ENCODE measurements at regions not wholly inside any gene's neighbourhood (a gene's known extent, or its start where the extent isn't known, plus 50 kb on each side); places are given as distances from the start of the nearest gene placed in this dataset.

- Histone ChIP-seq H3K18ac (ENCODE audit: low read depth, low read length) (no peak overlapping the region), H2AFZ (replicated peaks; ENCODE audit: low read length, poor library complexity) (no peak overlapping the region), H2BK15ac (ENCODE audit: low read depth, low read length) (no peak overlapping the region), H3K9me3 (ENCODE audit: control insufficient read depth, insufficient read depth, low read length) (no peaks in the 10 kb centered on the region), H3K14ac (replicated peaks; ENCODE audit: low read depth, low read length) (no peak overlapping the region), H3K4me2 (ENCODE audit: low read depth, low read length) (no peak overlapping the region), H3K4me3 (ENCODE audit: insufficient read depth, low read depth, low read length) (no peak overlapping the region), H4K8ac (ENCODE audit: low read depth in 2 of 2, low read length in 2 of 2) (no peak overlapping the region), H3K56ac (ENCODE audit: extremely low read depth, insufficient read depth, low read length) (no peak overlapping the region), H2BK5ac (ENCODE audit: low read depth, low read length, poor library complexity, severe bottlenecking) (no peak overlapping the region), H2BK20ac (ENCODE audit: low read depth, low read length) (no peak overlapping the region), H2AK9ac (replicated peaks; ENCODE audit: low read depth, low read length, poor library complexity) (no peak overlapping the region), H3K9me1 (ENCODE audit: insufficient read depth, low read length) (no peaks in the 10 kb centered on the region), H3K27me3 (ENCODE audit: control insufficient read depth, insufficient read depth, low read length) (no peaks in the 10 kb centered on the region), H4K20me1 (ENCODE audit: insufficient read depth, low read length) (no peaks in the 10 kb centered on the region), H3K23ac (ENCODE audit: low read depth, low read length) (no peak overlapping the region), H2AK5ac (ENCODE audit: low read depth, low read length) (no peak overlapping the region), H3K36me3 (ENCODE audit: control insufficient read depth, insufficient read depth, low read length) (no peaks in the 10 kb centered on the region; the same call in 1 of the 2 replicates), H3K4ac (ENCODE audit: low read depth, low read length) (no peak overlapping the region), H2BK120ac (ENCODE audit: low read depth, low read length) (no peak overlapping the region), H3K27ac (ENCODE audit: insufficient read depth, low read length) (no peak overlapping the region), H4K91ac (ENCODE audit: insufficient read depth, low read depth, low read length) (no peak overlapping the region), H4K5ac (ENCODE audit: low read depth, low read length) (no peak overlapping the region), H3K4me1 (ENCODE audit: control insufficient read depth, insufficient read depth, low read length) (no peaks in the 10 kb centered on the region), H3K79me1 (ENCODE audit: low read depth in 1 of 2, low read length in 2 of 2) (no peaks in the 10 kb centered on the region), H3K9ac (ENCODE audit: low read depth, low read length) (no peak overlapping the region)
- POLR2A ChIA-PET (ENCODE audit: unreplicated experiment) = no interaction called here
- no peak for ATAC-seq (ENCODE audit: low read depth)
- TF ChIP-seq CTCF (conservative IDR thresholded peaks at IDR 0.05; ENCODE audit: low read depth, low read length) = no peak
- no peak for TF ChIP-seq POLR2A (IDR thresholded peaks at IDR 0.05; ENCODE audit: low read depth, low read length)
- TF ChIP-seq RCOR1 (IDR thresholded peaks at IDR 0.05; ENCODE audit: insufficient replicate concordance, low read length) = no peak
- TF ChIP-seq RAD21 (IDR thresholded peaks at IDR 0.05; ENCODE audit: low read length) = no peak
- no peak for TF ChIP-seq SMC3 (IDR thresholded peaks at IDR 0.05; ENCODE audit: low read depth, low read length)
- TF ChIP-seq MXI1 (IDR thresholded peaks at IDR 0.05; ENCODE audit: borderline replicate concordance, low read depth, low read length) = no peak
- no peak for TF ChIP-seq MAZ (IDR thresholded peaks at IDR 0.05; ENCODE audit: borderline replicate concordance, low read depth, low read length)
- no peak for TF ChIP-seq FOS (IDR thresholded peaks at IDR 0.05; ENCODE audit: low read depth, low read length)
- TF ChIP-seq MAFK (IDR thresholded peaks at IDR 0.05; ENCODE audit: low read depth, low read length) = peak; percentile 36; the same call in 1 of the 2 replicates
- intact Hi-C loops (cut with micrococcal nuclease) = no loop called here
- in situ Hi-C loops (cut with MboI; ENCODE audit: low sequenced_read_pairs) = no loop called here
- CTCF ChIA-PET = interaction anchor here (0.7 kb wide), 1 partner anchor 204 kb away, joined by 3 read pairs; no protein-coding TSS in a partner anchor
- no CpG with 5 or more reads among the region's 5 CpGs for WGBS, 2 experiments (ENCODE audit: extremely low coverage in 2 of 2, insufficient read length in 1 of 2)
- no TSS peak for BruUV-seq (replicated peaks)
- no peak for DNase-seq
- dilution Hi-C loops (cut with HindIII; ENCODE audit: low sequenced_read_pairs, unreplicated experiment) = no loop called here
These were observed 314.8 kb downstream of the SOX4 start for GRCh38 chr6:21908161-21908848.
